A673 (cell line): ENCODE measurements at regions not wholly inside any gene's neighbourhood (a gene's known extent, or its start where the extent isn't known, plus 50 kb on each side); places are given as distances from the start of the nearest gene placed in this dataset.

Experiments
- BruUV-seq: library from RNA; stranded (reverse); fragments of 400-500 nt; replicated peaks from 2 replicates; lab custom pipeline; 2021; lab: Mats Ljungman, UMichigan
- CTCF ChIA-PET: fragments of 300-600 bp; sonication (Branson Sonifier 250); formaldehyde crosslinking; loops from one replicate; lab custom pipeline; 2022; ENCODE audit warnings: antibody characterized with exemption; lab: Charles Lee
- POLR2A ChIA-PET: fragments of 300-600 bp; sonication (Branson Sonifier 250); formaldehyde crosslinking; loops from one replicate; lab custom pipeline; 2022; ENCODE audit warnings: antibody characterized with exemption; ENCODE audit not compliant: low non-redundant PET; lab: Charles Lee
- DNase-seq: peaks from one replicate; pipeline ENCODE4 v3.0.0-alpha.2; 2015; ENCODE audit warnings: low spot score
- H3K27ac ChIP-seq: fragments of 200-600 bp; sonication (generic); 2 replicates; pipeline ENCODE4 v1.5.1; 2016; ENCODE audit warnings: mixed run types, low read depth, mild to moderate bottlenecking, mixed read lengths, antibody characterized with exemption, low read length; ENCODE audit not compliant: poor library complexity, severe bottlenecking
- H3K27me3 ChIP-seq: fragments of 200-600 bp; sonication (generic); replicated peaks from 2 replicates; pipeline ENCODE4 v1.6.1; 2017; ENCODE audit warnings: mixed run types, low read depth, mild to moderate bottlenecking, mixed read lengths, antibody characterized with exemption, low read length; ENCODE audit not compliant: insufficient read depth, poor library complexity
- H3K36me3 ChIP-seq: fragments of 200-600 bp; sonication (generic); 2 replicates; pipeline ENCODE4 v1.6.1; 2016; ENCODE audit warnings: mixed run types, mild to moderate bottlenecking, mixed read lengths, antibody characterized with exemption, low read length; ENCODE audit not compliant: insufficient read depth, poor library complexity, severe bottlenecking
- H3K4me1 ChIP-seq: fragments of 200-600 bp; sonication (generic); 2 replicates; pipeline ENCODE4 v1.6.1; 2017; ENCODE audit warnings: mixed run types, mild to moderate bottlenecking, mixed read lengths, antibody characterized with exemption, low read length; ENCODE audit not compliant: insufficient read depth, poor library complexity, severe bottlenecking
- H3K4me3 ChIP-seq: fragments of 200-600 bp; sonication (generic); 2 replicates; pipeline ENCODE4 v1.5.1; 2016; ENCODE audit warnings: low read depth, mixed run types, mild to moderate bottlenecking, mixed read lengths, low read length; ENCODE audit not compliant: poor library complexity, severe bottlenecking
- H3K9me3 ChIP-seq: fragments of 200-600 bp; sonication (generic); 2 replicates; pipeline ENCODE4 v1.6.1; 2016; ENCODE audit warnings: mixed run types, low read depth, mild to moderate bottlenecking, mixed read lengths, antibody characterized with exemption, low read length; ENCODE audit not compliant: poor library complexity, severe bottlenecking
- EZH2 ChIP-seq: fragments of 200-600 bp; sonication (generic); IDR thresholded peaks from 2 replicates; pipeline ENCODE4 v1.6.1; 2017; ENCODE audit warnings: borderline replicate concordance, low read depth, mild to moderate bottlenecking, mixed read lengths, antibody characterized with exemption, low read length; ENCODE audit not compliant: poor library complexity, severe bottlenecking
- intact Hi-C: fragments of 100-400 bp; cut with micrococcal nuclease; formaldehyde crosslinking; loops from one replicate; pipeline ENCODE4 v1.10.0; 2022; ENCODE audit not compliant: unreplicated experiment
- TF ChIP-seq, protein P1 (sequence below): fragments of 300-800, 200-600 bp; sonication (generic); conservative IDR thresholded peaks from 2 replicates; pipeline ENCODE4 v1.5.1; 2017; ENCODE audit warnings: low read depth, mild to moderate bottlenecking, antibody characterized with exemption, low read length, moderate library complexity, mixed read lengths

DNA sequence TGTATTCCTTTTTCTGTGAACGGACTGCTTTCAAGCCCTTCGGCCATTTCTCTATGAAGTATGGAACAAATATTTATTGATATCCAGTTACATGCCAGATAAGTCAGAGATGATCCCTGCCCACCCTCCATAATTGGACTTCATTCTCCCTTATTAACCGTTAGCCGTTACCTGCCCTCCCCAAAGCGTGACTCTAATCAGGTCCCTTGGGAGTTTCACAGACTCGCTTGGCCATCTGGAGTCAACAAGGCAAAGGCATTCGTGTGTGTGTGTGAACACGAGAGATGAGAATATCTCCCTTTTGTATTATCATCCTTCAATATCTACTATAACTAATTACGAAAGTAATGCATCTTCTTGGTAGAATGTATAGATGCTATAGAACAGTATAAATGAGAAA is 314.5 kb downstream of the TLE3 start:
- CTCF ChIA-PET: no interaction called here
- H3K27me3 ChIP-seq: peaks cover 3% of the 10 kb centered on the region
- TF ChIP-seq EZH2: no peak
- TF ChIP-seq, protein P1, sequence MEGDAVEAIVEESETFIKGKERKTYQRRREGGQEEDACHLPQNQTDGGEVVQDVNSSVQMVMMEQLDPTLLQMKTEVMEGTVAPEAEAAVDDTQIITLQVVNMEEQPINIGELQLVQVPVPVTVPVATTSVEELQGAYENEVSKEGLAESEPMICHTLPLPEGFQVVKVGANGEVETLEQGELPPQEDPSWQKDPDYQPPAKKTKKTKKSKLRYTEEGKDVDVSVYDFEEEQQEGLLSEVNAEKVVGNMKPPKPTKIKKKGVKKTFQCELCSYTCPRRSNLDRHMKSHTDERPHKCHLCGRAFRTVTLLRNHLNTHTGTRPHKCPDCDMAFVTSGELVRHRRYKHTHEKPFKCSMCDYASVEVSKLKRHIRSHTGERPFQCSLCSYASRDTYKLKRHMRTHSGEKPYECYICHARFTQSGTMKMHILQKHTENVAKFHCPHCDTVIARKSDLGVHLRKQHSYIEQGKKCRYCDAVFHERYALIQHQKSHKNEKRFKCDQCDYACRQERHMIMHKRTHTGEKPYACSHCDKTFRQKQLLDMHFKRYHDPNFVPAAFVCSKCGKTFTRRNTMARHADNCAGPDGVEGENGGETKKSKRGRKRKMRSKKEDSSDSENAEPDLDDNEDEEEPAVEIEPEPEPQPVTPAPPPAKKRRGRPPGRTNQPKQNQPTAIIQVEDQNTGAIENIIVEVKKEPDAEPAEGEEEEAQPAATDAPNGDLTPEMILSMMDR: no peak
- H3K9me3 ChIP-seq: no peaks in the 10 kb centered on the region
- no peak overlapping the region for H3K27ac ChIP-seq
- no peak overlapping the region for H3K4me3 ChIP-seq
- POLR2A ChIA-PET: no interaction called here
- no TSS peak for BruUV-seq
- no peaks in the 10 kb centered on the region for H3K36me3 ChIP-seq
- no peak for DNase-seq
- no peaks in the 10 kb centered on the region for H3K4me1 ChIP-seq
- intact Hi-C loops: no loop called here

DNA sequence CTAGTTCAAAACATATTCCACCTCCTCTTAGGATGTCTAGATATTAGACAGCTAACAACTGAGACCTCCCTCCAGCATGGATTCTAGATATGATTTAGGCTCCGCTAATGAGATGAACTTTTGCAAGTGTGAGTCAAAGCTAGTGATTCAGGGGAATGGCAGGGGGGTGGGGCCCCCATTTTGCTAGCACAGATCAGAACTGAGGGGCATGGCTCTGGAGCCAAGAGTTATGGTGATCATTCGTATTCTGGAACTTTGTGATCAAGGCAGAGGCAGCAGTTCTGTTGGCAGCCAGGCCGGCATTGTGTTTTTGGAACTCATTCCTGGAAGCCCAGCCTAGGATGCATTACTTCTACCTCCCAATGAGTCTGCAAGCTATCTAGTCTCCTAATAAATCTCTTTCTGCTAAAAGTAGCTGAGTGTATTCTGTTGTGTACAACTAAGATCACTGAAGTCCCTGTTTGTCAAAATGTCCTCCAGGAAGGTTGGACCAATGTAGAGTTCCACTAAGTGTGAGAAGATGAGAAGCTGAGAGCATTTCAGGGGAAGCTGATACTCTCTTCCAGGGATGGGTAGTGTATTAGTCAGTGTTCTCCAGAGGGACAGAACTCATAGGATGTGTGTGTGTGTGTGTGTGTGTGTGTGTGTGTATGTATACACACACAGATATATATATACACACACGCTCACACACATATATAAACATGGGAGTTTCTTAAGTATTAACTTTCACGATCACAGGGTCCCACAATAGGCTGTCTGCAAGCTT is 312.7 kb downstream of the TLE3 start:
- Histone ChIP-seq H3K4me1 (no peaks in the 10 kb centered on the region), H3K9me3 (no peaks in the 10 kb centered on the region), H3K4me3 (no peak overlapping the region), H3K27me3 (no peaks in the 10 kb centered on the region), H3K36me3 (no peaks in the 10 kb centered on the region), H3K27ac (no peak overlapping the region)
- intact Hi-C loops: no loop called here
- no peak for DNase-seq
- TF ChIP-seq EZH2: no peak
- TF ChIP-seq, protein P1: no peak
- ChIA-PET POLR2A (no interaction called here), CTCF (no interaction called here)
- no TSS peak for BruUV-seq

DNA sequence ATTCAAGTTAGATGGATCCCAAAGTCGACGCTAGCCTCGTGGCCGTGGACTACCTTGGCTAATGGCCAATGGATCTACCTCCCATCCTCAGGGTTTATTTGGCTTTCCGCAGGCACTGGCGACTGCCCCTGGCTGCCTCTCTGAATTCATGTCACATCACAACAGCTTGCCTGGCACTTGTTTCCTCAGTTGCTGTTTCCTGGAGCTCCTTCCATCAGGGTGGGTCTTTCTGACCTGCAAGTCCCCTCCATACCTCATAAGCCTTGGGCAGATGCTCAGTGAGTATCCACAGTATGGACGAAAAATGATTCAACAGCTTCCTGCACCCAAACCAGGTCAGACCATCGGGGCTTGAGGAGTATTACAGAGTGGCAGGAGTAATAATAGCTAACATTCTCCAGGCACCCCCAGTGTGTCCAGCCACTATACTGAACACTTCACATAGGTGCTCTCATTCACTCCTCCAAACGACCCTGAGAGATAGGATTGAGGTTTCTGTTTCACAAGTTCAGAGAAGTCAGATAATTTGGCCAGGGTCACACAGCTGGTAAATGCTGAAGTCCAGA is 311.5 kb downstream of the TLE3 start:
- H3K27ac ChIP-seq: no peak overlapping the region
- H3K4me3 ChIP-seq: no peak overlapping the region
- intact Hi-C loops: no loop called here
- H3K9me3 ChIP-seq: no peaks in the 10 kb centered on the region
- no peak for DNase-seq
- CTCF ChIA-PET: no interaction called here
- no peaks in the 10 kb centered on the region for H3K27me3 ChIP-seq
- no peaks in the 10 kb centered on the region for H3K4me1 ChIP-seq
- POLR2A ChIA-PET: no interaction called here
- TF ChIP-seq, protein P1: no peak
- no peak for TF ChIP-seq EZH2
- H3K36me3 ChIP-seq: no peaks in the 10 kb centered on the region
- BruUV-seq: no TSS peak
